ENCODE measurements at regions not wholly inside any gene's neighbourhood (a gene's known extent, or its start where the extent isn't known, plus 50 kb on each side); places are given as distances from the start of the nearest gene placed in this dataset.

DNA sequence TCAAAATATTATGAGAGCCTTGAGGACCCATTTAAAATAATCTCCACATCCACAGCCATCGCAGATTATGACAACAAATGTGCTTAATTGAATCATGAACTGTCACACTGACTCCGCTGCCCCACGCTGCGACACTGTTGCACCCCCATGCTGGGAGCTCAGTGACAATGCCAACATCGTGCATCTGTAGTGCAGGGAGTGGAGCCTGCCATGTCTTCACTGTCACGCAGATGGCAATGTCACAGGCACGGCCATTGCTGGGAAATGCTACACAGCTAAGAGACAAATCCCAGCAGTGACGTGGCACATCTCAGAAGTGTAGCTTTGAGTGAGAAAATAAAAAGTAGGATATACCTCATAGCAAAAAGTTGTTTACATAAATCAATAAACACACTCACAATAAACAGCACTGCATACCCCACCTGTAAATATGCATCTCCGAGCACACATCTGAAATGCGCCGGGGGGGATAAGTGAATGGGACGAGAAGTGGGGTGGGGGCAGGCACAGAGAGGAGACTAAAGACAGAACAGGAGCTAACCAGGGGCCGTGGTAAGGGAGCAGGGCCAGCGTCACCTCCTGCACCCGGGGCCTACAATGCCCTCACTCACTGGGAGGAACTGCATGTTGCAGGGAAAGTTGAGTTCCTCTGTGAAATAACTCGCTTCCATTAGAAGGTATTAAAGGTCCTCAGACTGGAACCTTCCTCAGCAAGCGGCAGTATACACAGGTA lies 349.9 kb downstream of the THBS2 start:
- Histone ChIP-seq H3K27ac (no peak overlapping the region), H3K27me3 (ENCODE audit: insufficient read depth, low read depth) (no peaks in the 10 kb centered on the region), H3K9ac (no peak overlapping the region), H2AFZ (ENCODE audit: low read depth) (no peak overlapping the region), H3K36me3 (ENCODE audit: insufficient read depth) (no peaks in the 10 kb centered on the region), H3K4me1 (ENCODE audit: low read depth, poor library complexity, severe bottlenecking) (no peaks in the 10 kb centered on the region), H3K79me2 (ENCODE audit: insufficient read depth, low read depth) (no peaks in the 10 kb centered on the region), H3K4me2 (no peak overlapping the region), H3K4me3 (IDR thresholded peaks at IDR 0.05; ENCODE audit: insufficient read depth, low read depth, low read length) (no peak overlapping the region), H4K20me1 (ENCODE audit: insufficient read depth) (no peaks in the 10 kb centered on the region)
- TF ChIP-seq, protein P1, sequence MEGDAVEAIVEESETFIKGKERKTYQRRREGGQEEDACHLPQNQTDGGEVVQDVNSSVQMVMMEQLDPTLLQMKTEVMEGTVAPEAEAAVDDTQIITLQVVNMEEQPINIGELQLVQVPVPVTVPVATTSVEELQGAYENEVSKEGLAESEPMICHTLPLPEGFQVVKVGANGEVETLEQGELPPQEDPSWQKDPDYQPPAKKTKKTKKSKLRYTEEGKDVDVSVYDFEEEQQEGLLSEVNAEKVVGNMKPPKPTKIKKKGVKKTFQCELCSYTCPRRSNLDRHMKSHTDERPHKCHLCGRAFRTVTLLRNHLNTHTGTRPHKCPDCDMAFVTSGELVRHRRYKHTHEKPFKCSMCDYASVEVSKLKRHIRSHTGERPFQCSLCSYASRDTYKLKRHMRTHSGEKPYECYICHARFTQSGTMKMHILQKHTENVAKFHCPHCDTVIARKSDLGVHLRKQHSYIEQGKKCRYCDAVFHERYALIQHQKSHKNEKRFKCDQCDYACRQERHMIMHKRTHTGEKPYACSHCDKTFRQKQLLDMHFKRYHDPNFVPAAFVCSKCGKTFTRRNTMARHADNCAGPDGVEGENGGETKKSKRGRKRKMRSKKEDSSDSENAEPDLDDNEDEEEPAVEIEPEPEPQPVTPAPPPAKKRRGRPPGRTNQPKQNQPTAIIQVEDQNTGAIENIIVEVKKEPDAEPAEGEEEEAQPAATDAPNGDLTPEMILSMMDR (conservative IDR thresholded peaks at IDR 0.05; ENCODE audit: low read depth, low read length), result no peak

DNA sequence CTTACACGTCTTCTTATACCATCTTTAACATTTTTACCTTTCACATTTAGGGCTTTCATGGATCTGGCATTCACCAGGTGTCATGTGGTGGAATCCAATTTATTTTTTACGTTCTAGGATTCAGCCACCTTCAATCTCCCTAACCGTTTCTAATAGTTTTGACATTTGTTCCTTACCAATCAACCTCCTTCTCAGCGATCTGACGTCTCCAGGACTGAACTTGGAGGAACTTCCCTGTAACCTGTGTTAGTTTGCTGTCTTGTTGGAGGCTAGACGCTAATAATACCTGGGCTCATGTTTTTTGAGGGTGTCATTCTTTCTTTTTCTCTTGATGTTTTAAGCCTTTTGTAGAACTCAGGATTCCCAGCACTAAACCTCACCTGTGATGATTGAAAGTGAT lies 351.6 kb downstream of the THBS2 start:
- H2AFZ ChIP-seq (ENCODE audit: low read depth), result no peak overlapping the region
- no peaks in the 10 kb centered on the region for H3K36me3 ChIP-seq (ENCODE audit: insufficient read depth)
- no peaks in the 10 kb centered on the region for H4K20me1 ChIP-seq (ENCODE audit: insufficient read depth)
- no peaks in the 10 kb centered on the region for H3K4me1 ChIP-seq (ENCODE audit: low read depth, poor library complexity, severe bottlenecking)
- H3K27me3 ChIP-seq (ENCODE audit: insufficient read depth, low read depth), result no peaks in the 10 kb centered on the region
- no peak overlapping the region for H3K27ac ChIP-seq
- no peak overlapping the region for H3K9ac ChIP-seq
- no peak overlapping the region for H3K4me3 ChIP-seq (IDR thresholded peaks at IDR 0.05; ENCODE audit: insufficient read depth, low read depth, low read length)
- TF ChIP-seq, protein P1 (conservative IDR thresholded peaks at IDR 0.05; ENCODE audit: low read depth, low read length), result no peak
- H3K4me2 ChIP-seq, result no peak overlapping the region
- no peaks in the 10 kb centered on the region for H3K79me2 ChIP-seq (ENCODE audit: insufficient read depth, low read depth)

DNA sequence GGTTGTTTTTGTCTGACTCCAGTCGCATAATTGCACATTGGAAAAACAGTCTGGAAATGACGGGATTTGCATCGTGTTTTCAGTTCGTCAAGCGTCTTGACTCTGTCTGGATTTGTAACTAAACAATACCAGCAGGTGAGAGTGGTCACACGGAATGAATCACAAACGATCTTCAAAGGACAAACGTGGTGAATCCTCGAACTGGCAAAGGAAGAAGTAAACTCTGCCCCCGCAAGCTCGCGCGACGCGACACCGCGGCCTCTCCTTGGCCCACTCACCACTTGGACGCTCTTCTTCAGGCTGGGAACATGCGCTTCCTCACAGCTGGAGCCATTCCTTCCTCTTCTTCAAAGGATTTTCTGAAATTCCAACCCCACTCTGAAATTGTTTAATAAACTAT lies 352.6 kb downstream of the THBS2 start:
- no peak overlapping the region for H2AFZ ChIP-seq (ENCODE audit: low read depth)
- TF ChIP-seq, protein P1 (conservative IDR thresholded peaks at IDR 0.05; ENCODE audit: low read depth, low read length), result no peak
- H3K4me2 ChIP-seq, result no peak overlapping the region
- H3K4me3 ChIP-seq (IDR thresholded peaks at IDR 0.05; ENCODE audit: insufficient read depth, low read depth, low read length), result no peak overlapping the region
- no peak overlapping the region for H3K9ac ChIP-seq
- no peaks in the 10 kb centered on the region for H3K4me1 ChIP-seq (ENCODE audit: low read depth, poor library complexity, severe bottlenecking)
- H3K27me3 ChIP-seq (ENCODE audit: insufficient read depth, low read depth), result no peaks in the 10 kb centered on the region
- no peaks in the 10 kb centered on the region for H4K20me1 ChIP-seq (ENCODE audit: insufficient read depth)
- H3K79me2 ChIP-seq (ENCODE audit: insufficient read depth, low read depth), result no peaks in the 10 kb centered on the region
- H3K36me3 ChIP-seq (ENCODE audit: insufficient read depth), result no peaks in the 10 kb centered on the region
- H3K27ac ChIP-seq, result no peak overlapping the region

- Histone ChIP-seq H3K4me3 (IDR thresholded peaks at IDR 0.05; ENCODE audit: insufficient read depth, low read depth, low read length) (no peak overlapping the region), H2AFZ (ENCODE audit: low read depth) (no peak overlapping the region), H3K79me2 (ENCODE audit: insufficient read depth, low read depth) (no peaks in the 10 kb centered on the region), H3K4me2 (no peak overlapping the region), H3K36me3 (ENCODE audit: insufficient read depth) (no peaks in the 10 kb centered on the region), H4K20me1 (ENCODE audit: insufficient read depth) (no peaks in the 10 kb centered on the region), H3K27me3 (ENCODE audit: insufficient read depth, low read depth) (no peaks in the 10 kb centered on the region), H3K4me1 (ENCODE audit: low read depth, poor library complexity, severe bottlenecking) (no peaks in the 10 kb centered on the region), H3K27ac (no peak overlapping the region), H3K9ac (no peak overlapping the region)
- TF ChIP-seq, protein P1 (conservative IDR thresholded peaks at IDR 0.05; ENCODE audit: low read depth, low read length), result no peak
Observed at GRCh38 chr6:168896321-168896720, 357.3 kb downstream of the THBS2 start.
